ENCODE measurements at regions not wholly inside any gene's neighbourhood (a gene's known extent, or its start where the extent isn't known, plus 50 kb on each side); places are given as distances from the start of the nearest gene placed in this dataset.

DNA sequence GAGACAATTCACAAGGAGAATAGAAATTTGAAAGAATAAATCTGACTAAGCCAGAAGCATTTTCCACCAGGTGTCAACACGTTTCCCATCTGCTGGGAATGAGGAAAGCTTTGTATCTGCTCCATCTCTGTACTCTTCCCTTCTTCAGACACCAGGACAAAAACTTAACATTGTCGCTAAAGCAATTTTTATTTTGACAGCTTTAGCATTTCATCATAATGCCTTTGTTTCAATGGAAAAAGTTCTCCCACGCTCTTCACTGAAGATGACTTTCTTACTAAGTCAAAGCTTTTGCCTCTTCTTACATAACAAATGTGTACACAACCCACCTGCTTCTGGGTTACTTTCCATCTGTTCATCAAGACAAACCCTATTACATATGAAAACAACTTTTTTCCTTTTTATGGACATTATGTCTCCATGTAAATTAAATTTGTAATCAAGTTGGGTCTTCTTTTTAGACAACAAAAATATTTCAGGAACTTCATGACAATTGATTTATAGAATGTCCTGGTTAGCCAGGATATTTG is 141.7 kb upstream of the GUCY1A1 start:
- CTCF ChIA-PET, result no interaction called here
- Histone ChIP-seq H3K4me1 (no peaks in the 10 kb centered on the region), H3K27ac (no peak overlapping the region), H3K4me2 (no peak overlapping the region), H3K4me3 (no peak overlapping the region), H3K9me3 (no peaks in the 10 kb centered on the region)
- FAIRE-seq (no peak), ATAC-seq (no peak), DNase-seq (ENCODE audit: low read depth in 1 of 2, low spot score in 1 of 2) (no peak)
- POLR2A ChIA-PET, result no interaction called here
- WGBS (ENCODE audit: missing lambda C conversion rate), result 28% methylated on average over 3 of the region's 3 CpGs
- TF ChIP-seq TP53 (CRISPR knock-in tag; IDR thresholded peaks at IDR 0.05) (no peak), CEBPB (IDR thresholded peaks at IDR 0.05) (no peak), HEYL (CRISPR knock-in tag; IDR thresholded peaks at IDR 0.05) (no peak), RARB (CRISPR knock-in tag; IDR thresholded peaks at IDR 0.05) (no peak), CHD4 (IDR thresholded peaks at IDR 0.05; ENCODE audit: borderline replicate concordance) (no peak), FOSL2 (IDR thresholded peaks at IDR 0.05) (no peak), FOSL2 (CRISPR knock-in tag; IDR thresholded peaks at IDR 0.05) (no peak)
- TF ChIP-seq, protein P1, sequence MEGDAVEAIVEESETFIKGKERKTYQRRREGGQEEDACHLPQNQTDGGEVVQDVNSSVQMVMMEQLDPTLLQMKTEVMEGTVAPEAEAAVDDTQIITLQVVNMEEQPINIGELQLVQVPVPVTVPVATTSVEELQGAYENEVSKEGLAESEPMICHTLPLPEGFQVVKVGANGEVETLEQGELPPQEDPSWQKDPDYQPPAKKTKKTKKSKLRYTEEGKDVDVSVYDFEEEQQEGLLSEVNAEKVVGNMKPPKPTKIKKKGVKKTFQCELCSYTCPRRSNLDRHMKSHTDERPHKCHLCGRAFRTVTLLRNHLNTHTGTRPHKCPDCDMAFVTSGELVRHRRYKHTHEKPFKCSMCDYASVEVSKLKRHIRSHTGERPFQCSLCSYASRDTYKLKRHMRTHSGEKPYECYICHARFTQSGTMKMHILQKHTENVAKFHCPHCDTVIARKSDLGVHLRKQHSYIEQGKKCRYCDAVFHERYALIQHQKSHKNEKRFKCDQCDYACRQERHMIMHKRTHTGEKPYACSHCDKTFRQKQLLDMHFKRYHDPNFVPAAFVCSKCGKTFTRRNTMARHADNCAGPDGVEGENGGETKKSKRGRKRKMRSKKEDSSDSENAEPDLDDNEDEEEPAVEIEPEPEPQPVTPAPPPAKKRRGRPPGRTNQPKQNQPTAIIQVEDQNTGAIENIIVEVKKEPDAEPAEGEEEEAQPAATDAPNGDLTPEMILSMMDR (IDR thresholded peaks at IDR 0.05), result no peak

- DNase-seq (ENCODE audit: low read depth in 1 of 2, low spot score in 1 of 2), result no peak
- Histone ChIP-seq H3K27ac (no peak overlapping the region), H3K4me1 (no peaks in the 10 kb centered on the region), H3K9me3 (no peaks in the 10 kb centered on the region), H3K4me2 (no peak overlapping the region), H3K4me3 (no peak overlapping the region)
- FAIRE-seq, result no peak
- WGBS (ENCODE audit: missing lambda C conversion rate), result 3% methylated on average over 2 of the region's 2 CpGs
- CTCF ChIA-PET, result interaction anchor here (0.7 kb wide), 1 partner anchor 26 kb away, joined by 3 read pairs; no protein-coding TSS in a partner anchor
- TF ChIP-seq HDAC2 (IDR thresholded peaks at IDR 0.05) (no peak), EP300 (IDR thresholded peaks at IDR 0.05) (no peak), ZNF302 (CRISPR knock-in tag; IDR thresholded peaks at IDR 0.05) (no peak), MYC (IDR thresholded peaks at IDR 0.05; ENCODE audit: borderline replicate concordance, low read length) (no peak), ZSCAN20 (CRISPR knock-in tag; IDR thresholded peaks at IDR 0.05) (no peak), CHD2 (IDR thresholded peaks at IDR 0.05; ENCODE audit: low read length, partially characterized antibody) (no peak), TFCP2L1 (CRISPR knock-in tag; IDR thresholded peaks at IDR 0.05) (no peak), RFX5 (IDR thresholded peaks at IDR 0.05) (no peak)
- POLR2A ChIA-PET, result no interaction called here
- ATAC-seq, result no peak
Observed at GRCh38 chr4:155523358-155523757, 143.3 kb upstream of the GUCY1A1 start.

DNA sequence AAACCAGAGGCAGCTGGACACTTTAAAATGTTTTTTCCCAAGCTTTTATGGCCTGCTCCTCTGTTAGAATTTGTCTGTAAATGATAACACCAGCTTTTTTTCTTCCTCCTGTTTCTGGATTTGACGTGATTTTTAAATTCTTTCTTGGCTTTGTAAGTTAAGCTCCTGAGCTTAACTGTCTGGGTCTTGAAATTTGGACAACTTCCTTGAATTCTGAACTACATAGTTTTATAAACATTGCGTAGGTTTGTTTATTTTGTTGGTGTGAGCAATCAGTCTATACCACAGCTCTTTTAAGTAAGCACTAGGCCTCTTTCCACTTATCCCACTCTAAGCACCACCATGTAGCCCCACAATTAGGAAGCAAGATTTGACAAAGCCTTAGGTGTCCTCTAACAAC is 144.4 kb upstream of the GUCY1A1 start:
- FAIRE-seq (no peak), ATAC-seq (no peak)
- TF ChIP-seq, protein P2, sequence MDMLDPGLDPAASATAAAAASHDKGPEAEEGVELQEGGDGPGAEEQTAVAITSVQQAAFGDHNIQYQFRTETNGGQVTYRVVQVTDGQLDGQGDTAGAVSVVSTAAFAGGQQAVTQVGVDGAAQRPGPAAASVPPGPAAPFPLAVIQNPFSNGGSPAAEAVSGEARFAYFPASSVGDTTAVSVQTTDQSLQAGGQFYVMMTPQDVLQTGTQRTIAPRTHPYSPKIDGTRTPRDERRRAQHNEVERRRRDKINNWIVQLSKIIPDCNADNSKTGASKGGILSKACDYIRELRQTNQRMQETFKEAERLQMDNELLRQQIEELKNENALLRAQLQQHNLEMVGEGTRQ (IDR thresholded peaks at IDR 0.05), result no peak
- TF ChIP-seq, protein P3, sequence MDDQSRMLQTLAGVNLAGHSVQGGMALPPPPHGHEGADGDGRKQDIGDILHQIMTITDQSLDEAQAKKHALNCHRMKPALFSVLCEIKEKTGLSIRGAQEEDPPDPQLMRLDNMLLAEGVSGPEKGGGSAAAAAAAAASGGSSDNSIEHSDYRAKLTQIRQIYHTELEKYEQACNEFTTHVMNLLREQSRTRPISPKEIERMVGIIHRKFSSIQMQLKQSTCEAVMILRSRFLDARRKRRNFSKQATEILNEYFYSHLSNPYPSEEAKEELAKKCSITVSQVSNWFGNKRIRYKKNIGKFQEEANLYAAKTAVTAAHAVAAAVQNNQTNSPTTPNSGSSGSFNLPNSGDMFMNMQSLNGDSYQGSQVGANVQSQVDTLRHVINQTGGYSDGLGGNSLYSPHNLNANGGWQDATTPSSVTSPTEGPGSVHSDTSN (IDR thresholded peaks at IDR 0.05), result no peak
- TF ChIP-seq CBX8 (IDR thresholded peaks at IDR 0.05) (no peak), KDM5A (IDR thresholded peaks at IDR 0.05) (no peak), CHD2 (IDR thresholded peaks at IDR 0.05; ENCODE audit: low read length, partially characterized antibody) (no peak), ZNF302 (CRISPR knock-in tag; IDR thresholded peaks at IDR 0.05) (no peak), ZFP36 (IDR thresholded peaks at IDR 0.05; ENCODE audit: borderline replicate concordance, partially characterized antibody) (no peak), CHD4 (IDR thresholded peaks at IDR 0.05; ENCODE audit: borderline replicate concordance) (no peak), CBX2 (IDR thresholded peaks at IDR 0.05; ENCODE audit: borderline replicate concordance, low read depth) (no peak), RAD21 (conservative IDR thresholded peaks at IDR 0.05 in 1 of 2, IDR thresholded peaks at IDR 0.05 in 1 of 2) (no peak), HOXA7 (CRISPR knock-in tag; IDR thresholded peaks at IDR 0.05) (no peak), MYC (IDR thresholded peaks at IDR 0.05; ENCODE audit: borderline replicate concordance, low read length) (no peak), NPAS2 (CRISPR knock-in tag; IDR thresholded peaks at IDR 0.05; ENCODE audit: borderline replicate concordance) (no peak), NR3C1 (IDR thresholded peaks at IDR 0.05) (no peak)
- TF ChIP-seq, protein P4, sequence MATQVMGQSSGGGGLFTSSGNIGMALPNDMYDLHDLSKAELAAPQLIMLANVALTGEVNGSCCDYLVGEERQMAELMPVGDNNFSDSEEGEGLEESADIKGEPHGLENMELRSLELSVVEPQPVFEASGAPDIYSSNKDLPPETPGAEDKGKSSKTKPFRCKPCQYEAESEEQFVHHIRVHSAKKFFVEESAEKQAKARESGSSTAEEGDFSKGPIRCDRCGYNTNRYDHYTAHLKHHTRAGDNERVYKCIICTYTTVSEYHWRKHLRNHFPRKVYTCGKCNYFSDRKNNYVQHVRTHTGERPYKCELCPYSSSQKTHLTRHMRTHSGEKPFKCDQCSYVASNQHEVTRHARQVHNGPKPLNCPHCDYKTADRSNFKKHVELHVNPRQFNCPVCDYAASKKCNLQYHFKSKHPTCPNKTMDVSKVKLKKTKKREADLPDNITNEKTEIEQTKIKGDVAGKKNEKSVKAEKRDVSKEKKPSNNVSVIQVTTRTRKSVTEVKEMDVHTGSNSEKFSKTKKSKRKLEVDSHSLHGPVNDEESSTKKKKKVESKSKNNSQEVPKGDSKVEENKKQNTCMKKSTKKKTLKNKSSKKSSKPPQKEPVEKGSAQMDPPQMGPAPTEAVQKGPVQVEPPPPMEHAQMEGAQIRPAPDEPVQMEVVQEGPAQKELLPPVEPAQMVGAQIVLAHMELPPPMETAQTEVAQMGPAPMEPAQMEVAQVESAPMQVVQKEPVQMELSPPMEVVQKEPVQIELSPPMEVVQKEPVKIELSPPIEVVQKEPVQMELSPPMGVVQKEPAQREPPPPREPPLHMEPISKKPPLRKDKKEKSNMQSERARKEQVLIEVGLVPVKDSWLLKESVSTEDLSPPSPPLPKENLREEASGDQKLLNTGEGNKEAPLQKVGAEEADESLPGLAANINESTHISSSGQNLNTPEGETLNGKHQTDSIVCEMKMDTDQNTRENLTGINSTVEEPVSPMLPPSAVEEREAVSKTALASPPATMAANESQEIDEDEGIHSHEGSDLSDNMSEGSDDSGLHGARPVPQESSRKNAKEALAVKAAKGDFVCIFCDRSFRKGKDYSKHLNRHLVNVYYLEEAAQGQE (IDR thresholded peaks at IDR 0.05), result no peak
- TF ChIP-seq, protein P5, sequence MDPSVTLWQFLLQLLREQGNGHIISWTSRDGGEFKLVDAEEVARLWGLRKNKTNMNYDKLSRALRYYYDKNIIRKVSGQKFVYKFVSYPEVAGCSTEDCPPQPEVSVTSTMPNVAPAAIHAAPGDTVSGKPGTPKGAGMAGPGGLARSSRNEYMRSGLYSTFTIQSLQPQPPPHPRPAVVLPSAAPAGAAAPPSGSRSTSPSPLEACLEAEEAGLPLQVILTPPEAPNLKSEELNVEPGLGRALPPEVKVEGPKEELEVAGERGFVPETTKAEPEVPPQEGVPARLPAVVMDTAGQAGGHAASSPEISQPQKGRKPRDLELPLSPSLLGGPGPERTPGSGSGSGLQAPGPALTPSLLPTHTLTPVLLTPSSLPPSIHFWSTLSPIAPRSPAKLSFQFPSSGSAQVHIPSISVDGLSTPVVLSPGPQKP (IDR thresholded peaks at IDR 0.05; ENCODE audit: low read depth, low read length), result no peak

More for the DNA sequence above, 144.4 kb upstream of the GUCY1A1 start:
- 6% methylated on average over 2 of the region's 2 CpGs for WGBS (ENCODE audit: missing lambda C conversion rate)
- Histone ChIP-seq H3K9me3 (no peaks in the 10 kb centered on the region), H3K4me3 (no peak overlapping the region), H3K27ac (no peak overlapping the region), H3K4me2 (no peak overlapping the region), H3K4me1 (no peaks in the 10 kb centered on the region)
- POLR2A ChIA-PET, result no interaction called here
- CTCF ChIA-PET, result no interaction called here
- DNase-seq (ENCODE audit: low read depth in 1 of 2, low spot score in 1 of 2), result no peak

Measured in A549 (cell line).